ENCODE measurements at regions not wholly inside any gene's neighbourhood (a gene's known extent, or its start where the extent isn't known, plus 50 kb on each side); places are given as distances from the start of the nearest gene placed in this dataset.

DNA sequence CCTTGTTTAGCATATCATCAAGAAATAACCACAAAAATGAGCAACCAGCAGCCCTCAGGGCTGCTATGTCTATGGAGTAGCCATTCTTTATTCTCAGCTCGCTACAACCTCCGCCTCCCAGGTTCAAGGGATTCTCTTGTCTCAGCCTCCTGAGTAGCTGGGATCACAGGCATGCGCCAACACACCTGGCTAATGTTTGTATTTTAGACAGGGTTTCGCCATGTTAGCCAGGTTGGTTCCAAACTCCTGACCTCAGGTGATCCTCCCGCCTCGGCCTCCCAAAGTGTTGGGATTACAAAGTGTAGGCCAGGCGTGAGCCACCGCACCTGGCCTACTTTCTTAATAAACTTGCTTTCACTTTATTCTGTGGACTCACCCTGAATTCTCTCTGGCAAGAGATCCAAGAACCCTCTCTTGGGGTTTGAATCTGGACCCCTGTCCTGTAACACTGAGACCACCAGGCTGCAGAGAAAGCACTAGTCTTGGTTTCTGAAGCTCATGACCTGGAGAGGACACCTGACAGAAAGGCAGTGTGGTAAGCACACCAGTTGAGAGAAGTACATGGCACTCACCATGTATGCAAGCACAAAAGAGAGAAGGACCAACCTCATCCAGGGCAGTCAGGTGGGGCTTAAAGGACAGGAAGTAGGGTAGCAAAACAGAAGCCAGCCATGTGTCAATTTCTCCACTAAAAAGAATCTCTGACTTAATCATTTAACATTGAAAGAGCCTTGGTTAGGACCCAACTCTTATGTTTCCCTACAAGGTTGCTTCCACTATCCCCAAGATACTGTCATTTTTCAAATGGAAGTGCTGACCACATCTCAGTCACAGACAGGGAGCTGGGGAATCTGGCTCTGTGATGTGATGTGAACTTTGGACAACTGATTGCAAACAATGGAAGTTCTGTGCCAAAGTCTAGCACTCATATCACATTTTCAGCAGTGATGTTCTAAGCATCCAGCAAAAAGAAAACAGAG, 97.4 kb upstream of the DST start:
- Histone ChIP-seq H2AFZ (ENCODE audit: low read length) (no peak overlapping the region), H3K79me2 (ENCODE audit: insufficient read depth, low read depth, low read length) (no peaks in the 10 kb centered on the region), H3K4me3 (ENCODE audit: low read depth, low read length, poor library complexity, severe bottlenecking) (no peak overlapping the region), H3K9me3 (ENCODE audit: low read length) (no peaks in the 10 kb centered on the region), H3K4me2 (ENCODE audit: low read length) (no peak overlapping the region), H4K20me1 (ENCODE audit: insufficient read depth, low read length) (no peaks in the 10 kb centered on the region), H3K9me2 (ENCODE audit: insufficient read depth, low read length) (no peaks in the 10 kb centered on the region), H3K27ac (ENCODE audit: low read depth, low read length, poor library complexity, severe bottlenecking) (no peak overlapping the region), H3K36me3 (ENCODE audit: insufficient read depth, low read length) (no peaks in the 10 kb centered on the region), H3K4me1 (ENCODE audit: insufficient read depth, low read length, poor library complexity, severe bottlenecking) (no peaks in the 10 kb centered on the region)
- BruUV-seq (replicated peaks), result no TSS peak
- ChIA-PET CTCF (ENCODE audit: unreplicated experiment) (no interaction called here), POLR2A (no interaction called here)
- intact Hi-C loops (cut with micrococcal nuclease; ENCODE audit: unreplicated experiment), result no loop called here
- DNase-seq (ENCODE audit: low spot score), result no peak
- TF ChIP-seq, protein P1, sequence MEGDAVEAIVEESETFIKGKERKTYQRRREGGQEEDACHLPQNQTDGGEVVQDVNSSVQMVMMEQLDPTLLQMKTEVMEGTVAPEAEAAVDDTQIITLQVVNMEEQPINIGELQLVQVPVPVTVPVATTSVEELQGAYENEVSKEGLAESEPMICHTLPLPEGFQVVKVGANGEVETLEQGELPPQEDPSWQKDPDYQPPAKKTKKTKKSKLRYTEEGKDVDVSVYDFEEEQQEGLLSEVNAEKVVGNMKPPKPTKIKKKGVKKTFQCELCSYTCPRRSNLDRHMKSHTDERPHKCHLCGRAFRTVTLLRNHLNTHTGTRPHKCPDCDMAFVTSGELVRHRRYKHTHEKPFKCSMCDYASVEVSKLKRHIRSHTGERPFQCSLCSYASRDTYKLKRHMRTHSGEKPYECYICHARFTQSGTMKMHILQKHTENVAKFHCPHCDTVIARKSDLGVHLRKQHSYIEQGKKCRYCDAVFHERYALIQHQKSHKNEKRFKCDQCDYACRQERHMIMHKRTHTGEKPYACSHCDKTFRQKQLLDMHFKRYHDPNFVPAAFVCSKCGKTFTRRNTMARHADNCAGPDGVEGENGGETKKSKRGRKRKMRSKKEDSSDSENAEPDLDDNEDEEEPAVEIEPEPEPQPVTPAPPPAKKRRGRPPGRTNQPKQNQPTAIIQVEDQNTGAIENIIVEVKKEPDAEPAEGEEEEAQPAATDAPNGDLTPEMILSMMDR (conservative IDR thresholded peaks at IDR 0.05; ENCODE audit: low read length), result no peak
- TF ChIP-seq EZH2phosphoT487 (IDR thresholded peaks at IDR 0.05; ENCODE audit: borderline replicate concordance, low read depth, low read length), result no peak

DNA sequence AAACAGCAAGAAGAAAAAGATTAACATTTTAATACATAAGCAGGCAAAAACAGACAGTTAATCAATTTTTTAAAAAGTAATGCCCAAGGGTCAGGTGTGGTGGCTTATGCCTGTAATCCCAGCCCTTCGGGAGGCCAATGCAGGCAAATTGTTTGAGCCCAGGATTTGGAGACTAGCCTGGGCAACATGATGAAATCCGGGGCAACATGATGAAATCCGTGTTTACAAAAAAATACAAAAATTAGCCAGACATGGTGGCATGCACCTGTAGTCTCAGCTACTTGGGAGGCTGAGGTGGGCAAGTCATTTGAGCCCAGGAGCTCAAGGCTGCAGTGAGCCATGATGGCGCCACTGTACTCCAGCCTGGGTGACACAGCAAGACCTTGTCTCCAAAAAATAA, 94.1 kb upstream of the DST start:
- H3K27ac ChIP-seq (ENCODE audit: low read depth, low read length, poor library complexity, severe bottlenecking), result no peak overlapping the region
- H4K20me1 ChIP-seq (ENCODE audit: insufficient read depth, low read length), result no peaks in the 10 kb centered on the region
- H2AFZ ChIP-seq (ENCODE audit: low read length), result no peak overlapping the region
- H3K9me2 ChIP-seq (ENCODE audit: insufficient read depth, low read length), result no peaks in the 10 kb centered on the region
- intact Hi-C loops (cut with micrococcal nuclease; ENCODE audit: unreplicated experiment), result no loop called here
- H3K36me3 ChIP-seq (ENCODE audit: insufficient read depth, low read length), result no peaks in the 10 kb centered on the region
- H3K4me3 ChIP-seq (ENCODE audit: low read depth, low read length, poor library complexity, severe bottlenecking), result no peak overlapping the region
- H3K79me2 ChIP-seq (ENCODE audit: insufficient read depth, low read depth, low read length), result no peaks in the 10 kb centered on the region
- ChIA-PET CTCF (ENCODE audit: unreplicated experiment) (no interaction called here), POLR2A (interaction anchor here (1.9 kb wide), 1 partner anchor 9 kb away, joined by 4 read pairs; no protein-coding TSS in a partner anchor)
- H3K9me3 ChIP-seq (ENCODE audit: low read length), result no peaks in the 10 kb centered on the region
- no TSS peak for BruUV-seq (replicated peaks)
- no peak for DNase-seq (ENCODE audit: low spot score)
- no peaks in the 10 kb centered on the region for H3K4me1 ChIP-seq (ENCODE audit: insufficient read depth, low read length, poor library complexity, severe bottlenecking)
- TF ChIP-seq, protein P1 (conservative IDR thresholded peaks at IDR 0.05; ENCODE audit: low read length), result no peak
- no peak for TF ChIP-seq EZH2phosphoT487 (IDR thresholded peaks at IDR 0.05; ENCODE audit: borderline replicate concordance, low read depth, low read length)
- no peak overlapping the region for H3K4me2 ChIP-seq (ENCODE audit: low read length)

DNA sequence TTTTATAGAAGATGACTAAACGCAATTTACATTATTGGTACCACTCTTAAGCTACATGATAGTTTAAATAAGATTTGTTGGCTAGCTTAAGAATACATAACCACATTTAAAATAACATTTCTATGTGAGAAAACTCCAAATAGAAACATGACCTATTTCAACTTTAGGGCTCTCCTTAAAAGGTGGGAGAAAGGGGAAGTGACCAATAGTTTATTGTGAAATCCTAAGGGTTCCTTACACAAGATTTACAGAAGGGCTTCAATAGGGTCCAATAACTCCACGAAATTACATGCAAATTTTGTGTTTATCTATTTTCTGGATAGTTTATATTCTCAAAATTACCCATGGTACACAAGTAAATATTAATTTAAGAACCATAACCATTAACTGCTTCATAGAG, 91.6 kb upstream of the DST start:
- Histone ChIP-seq H3K4me2 (ENCODE audit: low read length) (no peak overlapping the region), H2AFZ (ENCODE audit: low read length) (no peak overlapping the region), H4K20me1 (ENCODE audit: insufficient read depth, low read length) (no peaks in the 10 kb centered on the region), H3K27ac (ENCODE audit: low read depth, low read length, poor library complexity, severe bottlenecking) (no peak overlapping the region), H3K36me3 (ENCODE audit: insufficient read depth, low read length) (no peaks in the 10 kb centered on the region), H3K9me2 (ENCODE audit: insufficient read depth, low read length) (no peaks in the 10 kb centered on the region), H3K79me2 (ENCODE audit: insufficient read depth, low read depth, low read length) (no peaks in the 10 kb centered on the region), H3K4me3 (ENCODE audit: low read depth, low read length, poor library complexity, severe bottlenecking) (no peak overlapping the region), H3K4me1 (ENCODE audit: insufficient read depth, low read length, poor library complexity, severe bottlenecking) (no peaks in the 10 kb centered on the region), H3K9me3 (ENCODE audit: low read length) (no peaks in the 10 kb centered on the region)
- ChIA-PET CTCF (ENCODE audit: unreplicated experiment) (no interaction called here), POLR2A (interaction anchor here (0.6 to 0.9 kb wide), 2 partner anchors 10 to 51 kb away, joined by 3 to 5 read pairs; no protein-coding TSS in a partner anchor)
- intact Hi-C loops (cut with micrococcal nuclease; ENCODE audit: unreplicated experiment), result no loop called here
- TF ChIP-seq, protein P1 (conservative IDR thresholded peaks at IDR 0.05; ENCODE audit: low read length), result no peak
- no peak for TF ChIP-seq EZH2phosphoT487 (IDR thresholded peaks at IDR 0.05; ENCODE audit: borderline replicate concordance, low read depth, low read length)
- no TSS peak for BruUV-seq (replicated peaks)
- no peak for DNase-seq (ENCODE audit: low spot score)

All from OCI-LY7 (cell line).